AG09319 (cell line): ENCODE measurements at regions not wholly inside any gene's neighbourhood (a gene's known extent, or its start where the extent isn't known, plus 50 kb on each side); places are given as distances from the start of the nearest gene placed in this dataset.
"Not testable (repeated sequence)": the region's sequence is repeated elsewhere in the genome, so short reads cannot be mapped to it uniquely, and the experiment has no call there.

Experiments
- DNase-seq: peaks from one replicate; pipeline ENCODE4 v3.0.0-alpha.2; 2010; ENCODE audit warnings: low read depth; ENCODE audit errors: extremely low read depth
- CTCF ChIP-seq: IDR thresholded peaks from 2 replicates; pipeline ENCODE4 v1.5.1; 2011; ENCODE audit warnings: low read depth, mild to moderate bottlenecking, inconsistent platforms, low read length, moderate library complexity

- no peak for DNase-seq
- no peak for TF ChIP-seq CTCF
These were observed 116.5 kb downstream of the SLITRK1 start for GRCh38 chr13:83765796-83766195.

DNA sequence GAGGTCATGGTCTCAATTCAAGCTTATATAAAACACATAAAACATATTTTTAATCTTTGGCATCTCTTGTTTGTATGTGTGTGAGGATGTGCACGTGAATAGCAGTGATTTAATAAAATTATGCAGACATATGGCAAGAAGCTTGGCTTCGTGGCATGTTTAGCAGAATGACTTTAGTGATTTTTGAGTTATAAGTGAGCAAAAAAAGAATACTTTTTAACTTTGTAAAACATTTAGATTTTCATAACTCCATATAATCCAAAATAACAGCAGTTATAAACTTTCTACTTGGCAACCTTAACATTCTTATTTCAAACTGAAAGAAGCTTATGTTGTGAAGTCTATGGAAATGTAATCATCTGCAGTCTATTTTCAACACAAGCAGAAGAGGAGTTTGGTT is 120.6 kb downstream of the SLITRK1 start:
- DNase-seq, result no peak
- no peak for TF ChIP-seq CTCF

DNA sequence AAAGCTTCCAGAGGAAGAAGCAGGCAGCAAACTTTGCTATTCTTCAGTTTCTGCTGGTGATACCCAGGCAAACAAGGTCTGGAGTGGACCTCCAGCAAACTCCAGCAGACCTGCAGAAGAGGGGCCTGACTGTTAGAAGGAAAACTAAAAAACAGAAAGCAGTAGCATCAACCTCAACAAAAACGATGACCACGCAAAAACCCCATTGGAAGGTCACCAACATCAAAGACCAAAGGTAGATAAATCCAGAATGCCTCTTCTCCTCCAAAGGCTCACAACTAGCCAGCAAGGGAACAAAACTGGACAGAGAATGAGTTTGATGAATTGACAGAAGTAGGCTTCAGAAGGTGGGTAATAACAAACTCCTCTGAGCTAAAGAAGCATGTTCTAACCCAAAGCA is 127.1 kb downstream of the SLITRK1 start:
- DNase-seq, result not testable (repeated sequence)

DNA sequence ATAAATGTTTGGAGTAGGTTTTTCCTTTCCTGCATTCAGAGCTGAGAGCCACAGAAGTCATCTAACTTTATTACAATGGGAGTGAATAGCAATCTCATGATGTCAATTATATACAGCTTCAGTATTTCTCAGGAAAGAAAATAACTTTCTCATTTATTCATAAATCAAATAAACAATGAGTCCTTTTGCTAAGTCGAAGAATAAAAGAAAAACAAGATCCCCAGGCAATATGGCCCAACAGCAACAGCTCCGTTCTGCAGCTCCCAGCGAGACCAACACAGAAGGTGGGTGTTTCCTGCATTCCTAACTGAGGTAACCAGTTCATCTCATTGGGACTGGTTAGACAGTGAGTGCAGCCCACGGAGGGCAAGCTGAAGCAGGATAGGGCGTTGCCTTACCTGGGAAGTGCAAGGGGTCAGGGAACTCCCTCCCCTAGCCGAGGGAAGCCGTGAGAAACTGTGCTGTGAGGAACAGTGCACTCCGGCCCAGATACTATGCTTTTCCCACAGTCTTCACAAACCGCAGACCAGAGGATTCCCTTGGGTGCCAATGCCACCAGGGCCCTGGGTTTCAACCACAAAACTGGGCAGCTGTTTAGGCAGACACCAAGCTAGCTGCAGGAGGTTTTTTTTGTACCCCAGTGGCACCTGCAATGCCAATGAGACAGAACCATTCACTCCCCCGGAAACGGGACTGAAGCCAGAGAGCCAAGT is 128.2 kb downstream of the SLITRK1 start:
- TF ChIP-seq CTCF, result no peak
- no peak for DNase-seq

GRCh38 chr13:83752141-83752540 is 130.1 kb downstream of the SLITRK1 start:
- no peak for DNase-seq
- TF ChIP-seq CTCF, result no peak

DNA sequence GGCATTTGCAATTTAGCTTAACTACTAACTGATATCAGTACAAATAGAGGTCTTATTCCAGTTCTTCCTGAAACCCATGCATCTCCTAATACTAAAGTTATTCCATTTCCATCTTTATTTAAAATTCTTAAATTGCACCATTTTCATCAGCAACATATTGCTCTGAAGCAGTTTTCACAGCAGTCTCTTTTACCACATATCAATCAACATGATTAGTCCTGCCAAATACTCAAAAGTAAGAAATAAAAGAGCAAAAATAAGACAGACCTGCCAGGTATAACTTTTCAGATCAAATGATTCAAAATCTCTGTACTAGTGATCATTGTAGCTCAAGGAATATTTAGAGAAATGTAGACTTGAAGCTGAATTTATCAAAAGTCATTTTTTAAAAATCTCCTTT is 141.7 kb downstream of the SLITRK1 start:
- no peak for DNase-seq
- TF ChIP-seq CTCF, result no peak

DNA sequence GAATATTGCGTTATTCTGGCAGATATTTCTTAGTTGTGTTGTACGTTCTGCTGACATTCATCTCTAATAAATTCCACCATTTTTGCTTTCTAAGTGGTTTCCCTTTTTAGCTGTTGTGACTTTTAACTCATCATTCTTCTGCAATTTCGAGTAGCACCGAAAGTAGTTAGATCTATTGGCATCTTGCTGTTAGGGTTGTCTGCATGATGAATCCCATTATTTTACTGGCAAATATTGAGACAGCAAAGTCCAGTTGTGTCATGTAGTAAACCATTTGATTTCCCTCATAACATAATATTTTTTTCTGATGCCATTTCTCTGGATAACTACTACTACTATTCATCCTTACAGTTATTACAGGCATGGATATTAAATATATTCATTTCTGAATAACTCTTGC is 143.9 kb downstream of the SLITRK1 start:
- DNase-seq, result no peak
- TF ChIP-seq CTCF, result no peak

GRCh38 chr13:83733293-83733692 is 149.0 kb downstream of the SLITRK1 start:
- no peak for DNase-seq
- TF ChIP-seq CTCF, result no peak
